Testis (tissue), 2 donors: ENCODE measurements at regions not wholly inside any gene's neighbourhood (a gene's known extent, or its start where the extent isn't known, plus 50 kb on each side); places are given as distances from the start of the nearest gene placed in this dataset.

Source experiments
- POLR2A ChIP-seq: fragments of 450-650 bp; IDR thresholded peaks from one replicate; pipeline ENCODE4 v1.6.1; 2017; ENCODE audit warnings: antibody characterized with exemption, mild to moderate bottlenecking, moderate library complexity
- TF ChIP-seq, protein P1 (sequence below), 3 experiments: fragments of 450-650 bp in 2 of 3; fragments of 200-600 bp in 1 of 3; sonication (generic) in 1 of 3; IDR thresholded peaks; one replicate each; pipeline ENCODE4 v1.5.1; 2016 to 2019; ENCODE audit warnings: antibody characterized with exemption in 3 of 3, mild to moderate bottlenecking in 2 of 3, moderate library complexity in 1 of 3

DNA sequence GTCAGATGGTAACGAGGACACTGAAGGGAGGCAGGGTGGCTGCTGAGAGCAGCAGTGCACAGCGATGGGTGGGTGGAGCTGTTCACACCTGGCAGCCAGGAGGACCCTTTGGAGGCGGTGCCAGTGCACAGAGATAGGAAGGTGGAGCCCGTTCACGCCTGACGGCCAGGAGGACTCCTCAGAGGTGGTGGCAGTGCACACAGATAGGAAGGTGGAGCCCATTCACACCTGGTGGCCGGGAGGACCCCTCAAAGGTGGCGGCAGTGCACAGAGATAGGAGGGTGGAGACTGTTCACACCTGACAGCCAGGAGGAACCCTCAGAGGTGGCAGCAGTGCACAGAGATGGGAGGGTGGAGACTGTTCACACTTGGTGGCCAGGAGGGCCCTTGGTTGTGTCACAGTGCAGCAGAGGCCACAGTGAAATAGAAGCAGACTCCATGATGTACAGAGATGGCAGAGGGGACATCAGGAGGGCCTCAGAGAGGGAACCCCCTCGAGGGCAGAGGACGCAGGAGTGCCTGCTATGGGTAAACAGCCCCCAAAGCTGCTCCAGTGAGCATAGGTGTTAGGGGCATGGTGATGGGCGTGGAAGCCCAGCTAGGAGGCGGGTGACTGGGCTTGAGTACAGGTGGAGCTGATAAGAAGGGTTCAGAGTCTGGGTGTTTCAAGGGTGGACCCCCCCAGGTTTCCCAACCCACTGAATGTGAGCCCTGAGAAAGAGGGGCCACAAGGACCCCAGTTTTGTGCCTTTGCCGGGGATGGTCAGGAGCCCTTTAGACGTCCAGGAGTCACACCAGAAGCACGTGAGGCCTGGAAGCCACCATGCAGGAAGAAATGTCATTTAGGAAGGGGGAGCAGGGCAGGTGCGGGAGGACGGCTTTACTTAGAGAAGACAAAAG, 566.7 kb downstream of the BRD1 start:
- TF ChIP-seq, protein P1, sequence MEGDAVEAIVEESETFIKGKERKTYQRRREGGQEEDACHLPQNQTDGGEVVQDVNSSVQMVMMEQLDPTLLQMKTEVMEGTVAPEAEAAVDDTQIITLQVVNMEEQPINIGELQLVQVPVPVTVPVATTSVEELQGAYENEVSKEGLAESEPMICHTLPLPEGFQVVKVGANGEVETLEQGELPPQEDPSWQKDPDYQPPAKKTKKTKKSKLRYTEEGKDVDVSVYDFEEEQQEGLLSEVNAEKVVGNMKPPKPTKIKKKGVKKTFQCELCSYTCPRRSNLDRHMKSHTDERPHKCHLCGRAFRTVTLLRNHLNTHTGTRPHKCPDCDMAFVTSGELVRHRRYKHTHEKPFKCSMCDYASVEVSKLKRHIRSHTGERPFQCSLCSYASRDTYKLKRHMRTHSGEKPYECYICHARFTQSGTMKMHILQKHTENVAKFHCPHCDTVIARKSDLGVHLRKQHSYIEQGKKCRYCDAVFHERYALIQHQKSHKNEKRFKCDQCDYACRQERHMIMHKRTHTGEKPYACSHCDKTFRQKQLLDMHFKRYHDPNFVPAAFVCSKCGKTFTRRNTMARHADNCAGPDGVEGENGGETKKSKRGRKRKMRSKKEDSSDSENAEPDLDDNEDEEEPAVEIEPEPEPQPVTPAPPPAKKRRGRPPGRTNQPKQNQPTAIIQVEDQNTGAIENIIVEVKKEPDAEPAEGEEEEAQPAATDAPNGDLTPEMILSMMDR (IDR thresholded peaks at IDR 0.05), result no peak
- TF ChIP-seq POLR2A, result no peak
